WTC11 (cell line): ENCODE measurements at regions not wholly inside any gene's neighbourhood (a gene's known extent, or its start where the extent isn't known, plus 50 kb on each side); places are given as distances from the start of the nearest gene placed in this dataset.

Experiments
- ATAC-seq: fragments of 200-7000 bp; cut with Tn5 transposase; 2 replicates; pipeline ENCODE4 v1.10.0; 2021; ENCODE audit warnings: mild to moderate bottlenecking, moderate library complexity
- CTCF ChIA-PET: fragments of 300-600 bp; sonication (Branson Sonifier 250); formaldehyde crosslinking; loops from one replicate; lab custom pipeline; 2021; ENCODE audit warnings: antibody characterized with exemption; lab: Charles Lee
- POLR2A ChIA-PET: fragments of 350-600 bp; sonication (Branson Sonifier 250); formaldehyde crosslinking; loops from one replicate; lab custom pipeline; 2021; ENCODE audit warnings: antibody characterized with exemption; lab: Charles Lee
- DNase-seq: peaks from one replicate; pipeline ENCODE4 v3.0.0; 2021; ENCODE audit warnings: low spot score
- H3K27ac Mint-ChIP-seq: 2 replicates; pipeline ENCODE4 v1.8.0; 2021; ENCODE audit warnings: mixed read lengths
- H3K27me3 Mint-ChIP-seq: 2 replicates; pipeline ENCODE4 v1.8.0; 2021; ENCODE audit warnings: low read depth, mild to moderate bottlenecking, moderate library complexity, mixed read lengths
- H3K36me3 Mint-ChIP-seq: 2 replicates; pipeline ENCODE4 v1.8.0; 2021; ENCODE audit warnings: mixed read lengths
- H3K4me1 Mint-ChIP-seq: 2 replicates; pipeline ENCODE4 v1.8.0; 2022; ENCODE audit warnings: mixed read lengths
- H3K4me3 Mint-ChIP-seq: 2 replicates; pipeline ENCODE4 v1.8.0; 2021; ENCODE audit warnings: mild to moderate bottlenecking, moderate library complexity, mixed read lengths
- H3K9me3 Mint-ChIP-seq: 2 replicates; pipeline ENCODE4 v1.8.0; 2021; ENCODE audit warnings: mixed read lengths
- CREM ChIP-seq: sonication (generic); formaldehyde crosslinking; IDR thresholded peaks from 2 replicates; pipeline ENCODE4 v1.8.1; 2022; ENCODE audit warnings: mild to moderate bottlenecking, missing genetic modification reagents, moderate library complexity
- GABPB1 ChIP-seq: sonication (generic); formaldehyde crosslinking; IDR thresholded peaks from 2 replicates; pipeline ENCODE4 v1.8.1; 2023; ENCODE audit warnings: mild to moderate bottlenecking, missing genetic modification reagents
- HMGA2 ChIP-seq: fragments of 250-450 bp; sonication (Bioruptor Pico); IDR thresholded peaks from 2 replicates; pipeline ENCODE4 v1.4.0; 2021; ENCODE audit warnings: mild to moderate bottlenecking, moderate library complexity
- KAT7 ChIP-seq: sonication (generic); formaldehyde crosslinking; IDR thresholded peaks from 2 replicates; pipeline ENCODE4 v1.8.1; 2023; ENCODE audit warnings: missing genetic modification reagents, mild to moderate bottlenecking, borderline replicate concordance
- NFE2L1 ChIP-seq: sonication (generic); formaldehyde crosslinking; IDR thresholded peaks from 2 replicates; pipeline ENCODE4 v1.8.1; 2023; ENCODE audit warnings: missing genetic modification reagents
- OVOL2 ChIP-seq: fragments of 250-450 bp; sonication (Bioruptor Pico); IDR thresholded peaks from 2 replicates; pipeline ENCODE4 v1.9.0; 2021; ENCODE audit warnings: mild to moderate bottlenecking, borderline replicate concordance
- SMAD4 ChIP-seq: sonication (generic); formaldehyde crosslinking; IDR thresholded peaks from 2 replicates; pipeline ENCODE4 v1.8.0; 2022; ENCODE audit warnings: mild to moderate bottlenecking, missing genetic modification reagents
- SOX15 ChIP-seq: fragments of 250-450 bp; sonication (Bioruptor Pico); IDR thresholded peaks from 2 replicates; pipeline ENCODE4 v1.9.0; 2021; ENCODE audit warnings: mild to moderate bottlenecking
- STAT6 ChIP-seq: sonication (generic); formaldehyde crosslinking; conservative IDR thresholded peaks from 2 replicates; pipeline ENCODE4 v1.8.1; 2023; ENCODE audit warnings: mild to moderate bottlenecking, low read depth, missing genetic modification reagents, moderate library complexity
- USF2 ChIP-seq: sonication (generic); formaldehyde crosslinking; IDR thresholded peaks from 2 replicates; pipeline ENCODE4 v1.8.1; 2023; ENCODE audit warnings: mild to moderate bottlenecking, missing genetic modification reagents, moderate library complexity
- ZMAT4 ChIP-seq: fragments of 250-450 bp; sonication (Bioruptor Pico); IDR thresholded peaks from 2 replicates; pipeline ENCODE4 v1.9.0; 2021; ENCODE audit warnings: mild to moderate bottlenecking
- ZNF121 ChIP-seq: sonication (generic); formaldehyde crosslinking; IDR thresholded peaks from 2 replicates; pipeline ENCODE4 v1.8.0; 2023; ENCODE audit warnings: missing genetic modification reagents
- ZNF232 ChIP-seq: sonication (generic); formaldehyde crosslinking; IDR thresholded peaks from 2 replicates; pipeline ENCODE4 v1.8.0; 2022; ENCODE audit warnings: mild to moderate bottlenecking, missing genetic modification reagents
- ZNF263 ChIP-seq: sonication (generic); formaldehyde crosslinking; IDR thresholded peaks from 2 replicates; pipeline ENCODE4 v1.8.1; 2022; ENCODE audit warnings: low read depth, mild to moderate bottlenecking, moderate library complexity, missing genetic modification reagents
- TF ChIP-seq, protein P1 (sequence below): sonication (generic); formaldehyde crosslinking; IDR thresholded peaks from 2 replicates; pipeline ENCODE4 v1.8.1; 2023; ENCODE audit warnings: mild to moderate bottlenecking, missing genetic modification reagents
- TF ChIP-seq, protein P2 (sequence below): sonication (generic); formaldehyde crosslinking; IDR thresholded peaks from 2 replicates; pipeline ENCODE4 v1.8.1; 2023; ENCODE audit warnings: mild to moderate bottlenecking, missing genetic modification reagents, moderate library complexity
- TF ChIP-seq, protein P3 (sequence below): sonication (generic); formaldehyde crosslinking; IDR thresholded peaks from 2 replicates; pipeline ENCODE4 v1.8.0; 2022; ENCODE audit warnings: mild to moderate bottlenecking, missing genetic modification reagents
- TF ChIP-seq, protein P4 (sequence below): sonication (generic); formaldehyde crosslinking; conservative IDR thresholded peaks from 2 replicates; pipeline ENCODE4 v1.8.1; 2022; ENCODE audit warnings: mild to moderate bottlenecking, missing genetic modification reagents

DNA sequence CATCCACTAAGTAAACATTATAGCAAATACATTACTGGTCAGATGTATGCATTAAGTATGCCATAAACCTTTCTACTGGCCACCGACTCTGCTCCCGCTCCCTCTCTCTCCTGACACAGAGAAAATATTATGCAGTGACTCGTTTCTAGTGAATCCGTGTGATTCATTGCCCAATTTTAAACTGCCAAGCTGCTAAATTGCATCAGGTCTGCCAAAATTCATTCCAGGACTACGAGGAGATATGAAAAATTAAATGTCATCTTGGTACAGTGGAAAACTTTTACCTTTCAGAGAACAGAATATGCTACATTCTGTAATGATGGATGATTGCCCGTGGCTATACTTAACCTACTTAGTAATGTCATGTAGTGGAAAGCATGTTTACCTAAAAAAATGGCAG is 368.8 kb upstream of the TSHZ3 start (continued):
- TF ChIP-seq ZNF232 (CRISPR knock-in tag): no peak

DNA sequence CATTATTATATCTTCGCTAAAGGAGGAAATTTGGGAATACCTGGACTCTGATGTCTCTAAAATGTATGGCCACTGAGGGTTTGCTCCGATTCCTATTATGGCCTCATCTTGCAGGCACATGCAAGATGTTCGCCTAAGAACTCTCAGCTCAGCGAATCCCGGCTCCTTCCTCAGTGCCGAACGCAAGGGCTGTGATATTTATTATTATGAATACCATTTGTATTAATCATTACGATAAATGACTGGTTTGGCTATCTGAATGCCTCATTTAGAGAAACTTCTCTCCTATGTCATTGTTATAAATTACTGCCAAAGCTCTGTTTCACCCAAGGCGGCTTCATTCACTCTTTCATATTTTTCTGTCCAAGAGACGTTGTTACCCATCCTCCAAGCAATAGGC is 369.7 kb upstream of the TSHZ3 start:
- TF ChIP-seq HMGA2 (CRISPR knock-in tag) (no peak), STAT6 (CRISPR knock-in tag) (no peak), ZNF121 (no peak), SOX15 (CRISPR knock-in tag) (no peak), KAT7 (CRISPR knock-in tag) (no peak), ZMAT4 (CRISPR knock-in tag) (no peak), CREM (CRISPR knock-in tag) (no peak), GABPB1 (no peak), OVOL2 (CRISPR knock-in tag) (no peak), NFE2L1 (no peak), USF2 (no peak), ZNF263 (CRISPR knock-in tag) (no peak), SMAD4 (CRISPR knock-in tag) (no peak)
- TF ChIP-seq, protein P1, sequence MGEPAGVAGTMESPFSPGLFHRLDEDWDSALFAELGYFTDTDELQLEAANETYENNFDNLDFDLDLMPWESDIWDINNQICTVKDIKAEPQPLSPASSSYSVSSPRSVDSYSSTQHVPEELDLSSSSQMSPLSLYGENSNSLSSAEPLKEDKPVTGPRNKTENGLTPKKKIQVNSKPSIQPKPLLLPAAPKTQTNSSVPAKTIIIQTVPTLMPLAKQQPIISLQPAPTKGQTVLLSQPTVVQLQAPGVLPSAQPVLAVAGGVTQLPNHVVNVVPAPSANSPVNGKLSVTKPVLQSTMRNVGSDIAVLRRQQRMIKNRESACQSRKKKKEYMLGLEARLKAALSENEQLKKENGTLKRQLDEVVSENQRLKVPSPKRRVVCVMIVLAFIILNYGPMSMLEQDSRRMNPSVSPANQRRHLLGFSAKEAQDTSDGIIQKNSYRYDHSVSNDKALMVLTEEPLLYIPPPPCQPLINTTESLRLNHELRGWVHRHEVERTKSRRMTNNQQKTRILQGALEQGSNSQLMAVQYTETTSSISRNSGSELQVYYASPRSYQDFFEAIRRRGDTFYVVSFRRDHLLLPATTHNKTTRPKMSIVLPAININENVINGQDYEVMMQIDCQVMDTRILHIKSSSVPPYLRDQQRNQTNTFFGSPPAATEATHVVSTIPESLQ (CRISPR knock-in tag): no peak
- TF ChIP-seq, protein P2, sequence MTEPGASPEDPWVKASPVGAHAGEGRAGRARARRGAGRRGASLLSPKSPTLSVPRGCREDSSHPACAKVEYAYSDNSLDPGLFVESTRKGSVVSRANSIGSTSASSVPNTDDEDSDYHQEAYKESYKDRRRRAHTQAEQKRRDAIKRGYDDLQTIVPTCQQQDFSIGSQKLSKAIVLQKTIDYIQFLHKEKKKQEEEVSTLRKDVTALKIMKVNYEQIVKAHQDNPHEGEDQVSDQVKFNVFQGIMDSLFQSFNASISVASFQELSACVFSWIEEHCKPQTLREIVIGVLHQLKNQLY (CRISPR knock-in tag): no peak
- TF ChIP-seq, protein P3, sequence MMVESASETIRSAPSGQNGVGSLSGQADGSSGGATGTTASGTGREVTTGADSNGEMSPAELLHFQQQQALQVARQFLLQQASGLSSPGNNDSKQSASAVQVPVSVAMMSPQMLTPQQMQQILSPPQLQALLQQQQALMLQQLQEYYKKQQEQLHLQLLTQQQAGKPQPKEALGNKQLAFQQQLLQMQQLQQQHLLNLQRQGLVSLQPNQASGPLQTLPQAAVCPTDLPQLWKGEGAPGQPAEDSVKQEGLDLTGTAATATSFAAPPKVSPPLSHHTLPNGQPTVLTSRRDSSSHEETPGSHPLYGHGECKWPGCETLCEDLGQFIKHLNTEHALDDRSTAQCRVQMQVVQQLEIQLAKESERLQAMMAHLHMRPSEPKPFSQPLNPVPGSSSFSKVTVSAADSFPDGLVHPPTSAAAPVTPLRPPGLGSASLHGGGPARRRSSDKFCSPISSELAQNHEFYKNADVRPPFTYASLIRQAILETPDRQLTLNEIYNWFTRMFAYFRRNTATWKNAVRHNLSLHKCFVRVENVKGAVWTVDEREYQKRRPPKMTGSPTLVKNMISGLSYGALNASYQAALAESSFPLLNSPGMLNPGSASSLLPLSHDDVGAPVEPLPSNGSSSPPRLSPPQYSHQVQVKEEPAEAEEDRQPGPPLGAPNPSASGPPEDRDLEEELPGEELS (CRISPR knock-in tag): no peak
- TF ChIP-seq, protein P4, sequence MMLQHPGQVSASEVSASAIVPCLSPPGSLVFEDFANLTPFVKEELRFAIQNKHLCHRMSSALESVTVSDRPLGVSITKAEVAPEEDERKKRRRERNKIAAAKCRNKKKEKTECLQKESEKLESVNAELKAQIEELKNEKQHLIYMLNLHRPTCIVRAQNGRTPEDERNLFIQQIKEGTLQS: no peak
- H3K36me3 Mint-ChIP-seq: no peaks in the 10 kb centered on the region
- ChIA-PET POLR2A (no interaction called here), CTCF (no interaction called here)
- H3K4me1 Mint-ChIP-seq: peaks cover 26% of the 10 kb centered on the region
- H3K9me3 Mint-ChIP-seq: peaks cover 8% of the 10 kb centered on the region; the same call in 1 of the 2 replicates
- no peak for ATAC-seq
- DNase-seq: no peak
- no peaks in the 10 kb centered on the region for H3K27me3 Mint-ChIP-seq
- H3K27ac Mint-ChIP-seq: no peak overlapping the region
- no peak overlapping the region for H3K4me3 Mint-ChIP-seq
